ENCODE measurements at regions not wholly inside any gene's neighbourhood (a gene's known extent, or its start where the extent isn't known, plus 50 kb on each side); places are given as distances from the start of the nearest gene placed in this dataset.
"Not testable (repeated sequence)": the region's sequence is repeated elsewhere in the genome, so short reads cannot be mapped to it uniquely, and the experiment has no call there.

GRCh38 chr18:10604182-10604581 is 78.4 kb downstream of the NAPG start:
- Mint-ChIP-seq H3K4me3 (no peak overlapping the region), H3K27me3 (peaks cover 0 to 4% of the 10 kb centered on the region in 2 donors)

GRCh38 chr18:10606881-10607280 is 81.1 kb downstream of the NAPG start:
- not testable (repeated sequence) for H3K27ac Mint-ChIP-seq; H3K9me3 Mint-ChIP-seq; H3K4me3 Mint-ChIP-seq; H3K27me3 Mint-ChIP-seq; ATAC-seq; H3K4me1 Mint-ChIP-seq (ENCODE audit: low read depth in 2 of 2); DNase-seq (ENCODE audit: low spot score); H3K36me3 Mint-ChIP-seq

More at GRCh38 chr18:10604182-10604581, 78.4 kb downstream of the NAPG start:
- Mint-ChIP-seq H3K27ac (no peak overlapping the region), H3K9me3 (no peaks in the 10 kb centered on the region), H3K36me3 (no peaks in the 10 kb centered on the region), H3K4me1 (ENCODE audit: low read depth in 2 of 2) (peaks cover 0 to 2% of the 10 kb centered on the region in 2 donors)
- DNase-seq (ENCODE audit: low spot score) (no peak), ATAC-seq (no peak)

GRCh38 chr18:10607332-10608248 is 81.8 kb downstream of the NAPG start:
- ATAC-seq, result peak in 1 of 2 donors; percentile 74
- H3K27ac Mint-ChIP-seq; H3K27me3 Mint-ChIP-seq; DNase-seq (ENCODE audit: low spot score); H3K36me3 Mint-ChIP-seq; H3K4me1 Mint-ChIP-seq (ENCODE audit: low read depth in 2 of 2); H3K4me3 Mint-ChIP-seq; H3K9me3 Mint-ChIP-seq: not testable (repeated sequence)

- not testable (repeated sequence) for H3K4me1 Mint-ChIP-seq (ENCODE audit: low read depth in 2 of 2); DNase-seq (ENCODE audit: low spot score); H3K27ac Mint-ChIP-seq; ATAC-seq; H3K27me3 Mint-ChIP-seq; H3K9me3 Mint-ChIP-seq; H3K4me3 Mint-ChIP-seq; H3K36me3 Mint-ChIP-seq
Observed at GRCh38 chr18:10608450-10608849, 82.6 kb downstream of the NAPG start.

GRCh38 chr18:10609046-10609445 is 83.2 kb downstream of the NAPG start:
- not testable (repeated sequence) for ATAC-seq; H3K9me3 Mint-ChIP-seq; H3K4me1 Mint-ChIP-seq (ENCODE audit: low read depth in 2 of 2); H3K4me3 Mint-ChIP-seq; DNase-seq (ENCODE audit: low spot score); H3K27me3 Mint-ChIP-seq; H3K36me3 Mint-ChIP-seq; H3K27ac Mint-ChIP-seq

- H3K9me3 Mint-ChIP-seq; DNase-seq (ENCODE audit: low spot score); H3K27me3 Mint-ChIP-seq; ATAC-seq; H3K36me3 Mint-ChIP-seq; H3K27ac Mint-ChIP-seq; H3K4me3 Mint-ChIP-seq; H3K4me1 Mint-ChIP-seq (ENCODE audit: low read depth in 2 of 2): not testable (repeated sequence)
Observed at GRCh38 chr18:10613226-10613625, 87.4 kb downstream of the NAPG start.

GRCh38 chr18:10616714-10617113 is 90.9 kb downstream of the NAPG start:
- not testable (repeated sequence) for H3K27me3 Mint-ChIP-seq; DNase-seq (ENCODE audit: low spot score); H3K36me3 Mint-ChIP-seq; H3K4me3 Mint-ChIP-seq; H3K4me1 Mint-ChIP-seq (ENCODE audit: low read depth in 2 of 2); ATAC-seq; H3K9me3 Mint-ChIP-seq; H3K27ac Mint-ChIP-seq

GRCh38 chr18:10618797-10619196 is 93.0 kb downstream of the NAPG start:
- not testable (repeated sequence) for H3K27me3 Mint-ChIP-seq; H3K27ac Mint-ChIP-seq; ATAC-seq; DNase-seq (ENCODE audit: low spot score); H3K36me3 Mint-ChIP-seq; H3K4me1 Mint-ChIP-seq (ENCODE audit: low read depth in 2 of 2); H3K4me3 Mint-ChIP-seq; H3K9me3 Mint-ChIP-seq

GRCh38 chr18:10619280-10619679 is 93.5 kb downstream of the NAPG start:
- not testable (repeated sequence) for H3K27me3 Mint-ChIP-seq; H3K9me3 Mint-ChIP-seq; H3K27ac Mint-ChIP-seq; H3K4me1 Mint-ChIP-seq (ENCODE audit: low read depth in 2 of 2); H3K36me3 Mint-ChIP-seq; DNase-seq (ENCODE audit: low spot score); ATAC-seq; H3K4me3 Mint-ChIP-seq

GRCh38 chr18:10619833-10620232 is 94.0 kb downstream of the NAPG start:
- H3K4me1 Mint-ChIP-seq (ENCODE audit: low read depth in 2 of 2); H3K9me3 Mint-ChIP-seq; H3K27ac Mint-ChIP-seq; H3K27me3 Mint-ChIP-seq; H3K36me3 Mint-ChIP-seq; DNase-seq (ENCODE audit: low spot score); H3K4me3 Mint-ChIP-seq: not testable (repeated sequence)
- peak in 1 of 2 donors; percentile 53 for ATAC-seq
